ENCODE measurements at regions not wholly inside any gene's neighbourhood (a gene's known extent, or its start where the extent isn't known, plus 50 kb on each side); places are given as distances from the start of the nearest gene placed in this dataset.
"Not testable (repeated sequence)": the region's sequence is repeated elsewhere in the genome, so short reads cannot be mapped to it uniquely, and the experiment has no call there.

DNA sequence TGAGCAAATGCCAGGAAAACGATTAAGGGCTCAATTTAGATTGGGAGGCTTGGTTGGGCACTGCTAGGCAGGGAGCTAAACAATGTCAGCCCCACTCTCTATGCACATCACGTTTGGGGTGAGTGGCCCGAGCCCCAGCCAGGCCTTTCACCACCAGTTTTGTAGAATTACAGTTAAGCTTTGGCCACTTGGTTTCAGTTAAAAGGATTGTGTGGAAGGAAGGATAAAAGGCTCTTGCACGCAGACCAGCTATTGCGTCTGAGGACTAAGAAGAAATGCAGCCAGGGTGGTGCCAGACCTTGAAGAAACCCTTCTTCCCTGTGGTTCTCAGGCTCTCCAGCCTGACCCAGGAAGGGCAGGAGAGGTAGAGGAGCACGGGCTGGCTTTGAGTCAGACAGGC, 125.3 kb upstream of the SLC44A1 start:
- H3K36me3 ChIP-seq (ENCODE audit: insufficient read depth, low read length) = no peaks in the 10 kb centered on the region
- no peaks in the 10 kb centered on the region for H3F3A ChIP-seq (ENCODE audit: insufficient read depth, low read length, poor library complexity, severe bottlenecking)
- no peak overlapping the region for H3K9ac ChIP-seq (ENCODE audit: low read length)
- H2AFZ ChIP-seq (ENCODE audit: low read depth, low read length) = no peak overlapping the region
- H3K79me2 ChIP-seq (replicated peaks; ENCODE audit: insufficient read depth, low read length) = no peaks in the 10 kb centered on the region
- H3K4me2 ChIP-seq (ENCODE audit: low read length) = no peak overlapping the region
- TF ChIP-seq, protein P1, sequence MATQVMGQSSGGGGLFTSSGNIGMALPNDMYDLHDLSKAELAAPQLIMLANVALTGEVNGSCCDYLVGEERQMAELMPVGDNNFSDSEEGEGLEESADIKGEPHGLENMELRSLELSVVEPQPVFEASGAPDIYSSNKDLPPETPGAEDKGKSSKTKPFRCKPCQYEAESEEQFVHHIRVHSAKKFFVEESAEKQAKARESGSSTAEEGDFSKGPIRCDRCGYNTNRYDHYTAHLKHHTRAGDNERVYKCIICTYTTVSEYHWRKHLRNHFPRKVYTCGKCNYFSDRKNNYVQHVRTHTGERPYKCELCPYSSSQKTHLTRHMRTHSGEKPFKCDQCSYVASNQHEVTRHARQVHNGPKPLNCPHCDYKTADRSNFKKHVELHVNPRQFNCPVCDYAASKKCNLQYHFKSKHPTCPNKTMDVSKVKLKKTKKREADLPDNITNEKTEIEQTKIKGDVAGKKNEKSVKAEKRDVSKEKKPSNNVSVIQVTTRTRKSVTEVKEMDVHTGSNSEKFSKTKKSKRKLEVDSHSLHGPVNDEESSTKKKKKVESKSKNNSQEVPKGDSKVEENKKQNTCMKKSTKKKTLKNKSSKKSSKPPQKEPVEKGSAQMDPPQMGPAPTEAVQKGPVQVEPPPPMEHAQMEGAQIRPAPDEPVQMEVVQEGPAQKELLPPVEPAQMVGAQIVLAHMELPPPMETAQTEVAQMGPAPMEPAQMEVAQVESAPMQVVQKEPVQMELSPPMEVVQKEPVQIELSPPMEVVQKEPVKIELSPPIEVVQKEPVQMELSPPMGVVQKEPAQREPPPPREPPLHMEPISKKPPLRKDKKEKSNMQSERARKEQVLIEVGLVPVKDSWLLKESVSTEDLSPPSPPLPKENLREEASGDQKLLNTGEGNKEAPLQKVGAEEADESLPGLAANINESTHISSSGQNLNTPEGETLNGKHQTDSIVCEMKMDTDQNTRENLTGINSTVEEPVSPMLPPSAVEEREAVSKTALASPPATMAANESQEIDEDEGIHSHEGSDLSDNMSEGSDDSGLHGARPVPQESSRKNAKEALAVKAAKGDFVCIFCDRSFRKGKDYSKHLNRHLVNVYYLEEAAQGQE (IDR thresholded peaks at IDR 0.05; ENCODE audit: borderline replicate concordance) = no peak
- no peak for TF ChIP-seq EP300 (conservative IDR thresholded peaks at IDR 0.05; ENCODE audit: poor library complexity, severe bottlenecking)
- TF ChIP-seq SMC3 (conservative IDR thresholded peaks at IDR 0.05; ENCODE audit: poor library complexity) = no peak
- no peak for TF ChIP-seq RAD21 (conservative IDR thresholded peaks at IDR 0.05)
- TF ChIP-seq POLR2AphosphoS5 (IDR thresholded peaks at IDR 0.05) = no peak
- TF ChIP-seq TAF1 (IDR thresholded peaks at IDR 0.05; ENCODE audit: low read depth) = no peak
- TF ChIP-seq, protein P2, sequence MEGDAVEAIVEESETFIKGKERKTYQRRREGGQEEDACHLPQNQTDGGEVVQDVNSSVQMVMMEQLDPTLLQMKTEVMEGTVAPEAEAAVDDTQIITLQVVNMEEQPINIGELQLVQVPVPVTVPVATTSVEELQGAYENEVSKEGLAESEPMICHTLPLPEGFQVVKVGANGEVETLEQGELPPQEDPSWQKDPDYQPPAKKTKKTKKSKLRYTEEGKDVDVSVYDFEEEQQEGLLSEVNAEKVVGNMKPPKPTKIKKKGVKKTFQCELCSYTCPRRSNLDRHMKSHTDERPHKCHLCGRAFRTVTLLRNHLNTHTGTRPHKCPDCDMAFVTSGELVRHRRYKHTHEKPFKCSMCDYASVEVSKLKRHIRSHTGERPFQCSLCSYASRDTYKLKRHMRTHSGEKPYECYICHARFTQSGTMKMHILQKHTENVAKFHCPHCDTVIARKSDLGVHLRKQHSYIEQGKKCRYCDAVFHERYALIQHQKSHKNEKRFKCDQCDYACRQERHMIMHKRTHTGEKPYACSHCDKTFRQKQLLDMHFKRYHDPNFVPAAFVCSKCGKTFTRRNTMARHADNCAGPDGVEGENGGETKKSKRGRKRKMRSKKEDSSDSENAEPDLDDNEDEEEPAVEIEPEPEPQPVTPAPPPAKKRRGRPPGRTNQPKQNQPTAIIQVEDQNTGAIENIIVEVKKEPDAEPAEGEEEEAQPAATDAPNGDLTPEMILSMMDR (IDR thresholded peaks at IDR 0.05; ENCODE audit: poor library complexity, severe bottlenecking) = no peak
- no peak for TF ChIP-seq EZH2 (IDR thresholded peaks at IDR 0.05; ENCODE audit: borderline replicate concordance, insufficient read depth, low read length, poor library complexity, severe bottlenecking)
- no peak for TF ChIP-seq MXI1 (conservative IDR thresholded peaks at IDR 0.05; ENCODE audit: poor library complexity, severe bottlenecking)
- H3K27me3 ChIP-seq (ENCODE audit: insufficient read depth, low read depth, low read length) = no peaks in the 10 kb centered on the region
- H4K20me1 ChIP-seq (ENCODE audit: insufficient read depth) = no peaks in the 10 kb centered on the region
- no peaks in the 10 kb centered on the region for H3K9me3 ChIP-seq (ENCODE audit: low read length)
- no peak overlapping the region for H3K27ac ChIP-seq (ENCODE audit: low read length)
- H3K9me2 ChIP-seq (ENCODE audit: insufficient read depth, low read length) = no peaks in the 10 kb centered on the region
- H3K4me3 ChIP-seq (ENCODE audit: low read length) = no peak overlapping the region

DNA sequence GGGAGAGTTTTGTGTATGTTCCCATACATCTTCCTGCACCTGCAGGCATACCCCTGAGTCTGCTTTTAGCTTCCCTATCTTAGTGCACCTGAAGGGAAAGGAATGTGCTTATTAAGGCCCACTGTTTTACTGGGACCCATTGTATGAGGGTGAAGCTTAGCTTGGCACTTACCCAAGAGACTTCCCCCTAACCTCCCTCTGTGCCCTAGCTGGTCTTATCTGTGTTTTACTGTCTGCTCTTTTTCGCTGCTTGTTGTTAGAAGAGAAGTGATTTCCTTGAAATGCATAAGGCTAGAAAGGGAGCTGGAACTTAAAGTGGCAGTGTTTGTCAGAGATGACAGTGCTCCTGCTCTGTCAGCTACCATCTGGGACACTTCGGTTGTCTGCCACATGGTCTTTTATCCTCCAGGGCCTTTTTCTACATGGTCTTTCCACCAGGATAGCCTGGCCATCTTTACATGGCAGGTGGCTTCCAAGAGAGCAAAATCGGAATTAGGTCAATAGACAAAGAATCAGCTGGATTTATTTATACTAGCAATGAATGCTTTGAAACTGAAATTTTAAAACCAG, 122.5 kb upstream of the SLC44A1 start:
- Histone ChIP-seq H3K27me3 (ENCODE audit: insufficient read depth, low read depth, low read length) (no peaks in the 10 kb centered on the region), H2AFZ (ENCODE audit: low read depth, low read length) (no peak overlapping the region), H3K27ac (ENCODE audit: low read length) (no peak overlapping the region), H3K79me2 (replicated peaks; ENCODE audit: insufficient read depth, low read length) (no peaks in the 10 kb centered on the region), H3K9ac (ENCODE audit: low read length) (no peak overlapping the region), H4K20me1 (ENCODE audit: insufficient read depth) (no peaks in the 10 kb centered on the region), H3K36me3 (ENCODE audit: insufficient read depth, low read length) (no peaks in the 10 kb centered on the region), H3K4me2 (ENCODE audit: low read length) (no peak overlapping the region), H3K9me2 (ENCODE audit: insufficient read depth, low read length) (no peaks in the 10 kb centered on the region), H3F3A (ENCODE audit: insufficient read depth, low read length, poor library complexity, severe bottlenecking) (no peaks in the 10 kb centered on the region), H3K9me3 (ENCODE audit: low read length) (no peaks in the 10 kb centered on the region), H3K4me3 (ENCODE audit: low read length) (no peak overlapping the region)
- TF ChIP-seq TAF1 (IDR thresholded peaks at IDR 0.05; ENCODE audit: low read depth) (no peak), POLR2AphosphoS5 (IDR thresholded peaks at IDR 0.05) (no peak), EP300 (conservative IDR thresholded peaks at IDR 0.05; ENCODE audit: poor library complexity, severe bottlenecking) (no peak), SMC3 (conservative IDR thresholded peaks at IDR 0.05; ENCODE audit: poor library complexity) (no peak), EZH2 (IDR thresholded peaks at IDR 0.05; ENCODE audit: borderline replicate concordance, insufficient read depth, low read length, poor library complexity, severe bottlenecking) (no peak), RAD21 (conservative IDR thresholded peaks at IDR 0.05) (no peak), MXI1 (conservative IDR thresholded peaks at IDR 0.05; ENCODE audit: poor library complexity, severe bottlenecking) (no peak)
- TF ChIP-seq, protein P1 (IDR thresholded peaks at IDR 0.05; ENCODE audit: borderline replicate concordance) = no peak
- TF ChIP-seq, protein P2 (IDR thresholded peaks at IDR 0.05; ENCODE audit: poor library complexity, severe bottlenecking) = no peak

DNA sequence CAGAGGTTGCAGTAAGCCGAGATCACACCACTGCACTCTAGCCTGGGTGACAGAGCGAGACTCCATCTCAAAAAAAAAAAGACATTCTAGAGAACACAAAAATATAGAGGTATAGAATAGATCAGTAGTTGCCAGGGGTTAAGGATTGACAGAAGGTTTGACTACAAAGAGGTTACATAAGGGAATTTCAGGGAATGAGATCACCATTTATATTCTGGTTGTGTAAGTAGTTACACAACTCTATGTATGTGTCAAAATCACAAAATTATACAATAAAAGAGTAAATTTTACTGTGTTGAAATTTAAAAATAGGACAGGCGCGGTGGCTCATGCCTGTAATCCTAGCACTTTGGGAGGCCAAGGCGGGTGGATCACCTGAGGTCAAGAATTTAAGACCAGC, 119.9 kb upstream of the SLC44A1 start:
- not testable (repeated sequence) for H3K4me3 ChIP-seq (ENCODE audit: low read length); H3K9me2 ChIP-seq (ENCODE audit: insufficient read depth, low read length); H3F3A ChIP-seq (ENCODE audit: insufficient read depth, low read length, poor library complexity, severe bottlenecking); H3K79me2 ChIP-seq (replicated peaks; ENCODE audit: insufficient read depth, low read length); H3K36me3 ChIP-seq (ENCODE audit: insufficient read depth, low read length); H3K27me3 ChIP-seq (ENCODE audit: insufficient read depth, low read depth, low read length); H3K27ac ChIP-seq (ENCODE audit: low read length); H3K9ac ChIP-seq (ENCODE audit: low read length); H3K9me3 ChIP-seq (ENCODE audit: low read length); H4K20me1 ChIP-seq (ENCODE audit: insufficient read depth); H3K4me2 ChIP-seq (ENCODE audit: low read length); H2AFZ ChIP-seq (ENCODE audit: low read depth, low read length)
